Upper lobe of right lung (tissue), 1 donor: ENCODE measurements at regions not wholly inside any gene's neighbourhood (a gene's known extent, or its start where the extent isn't known, plus 50 kb on each side); places are given as distances from the start of the nearest gene placed in this dataset.

ENCODE experiments used
- ATAC-seq: fragments of 200-7000 bp; cut with Tn5 transposase; one replicate; pipeline ENCODE4 v1.9.1; 2020; ENCODE audit warnings: mild to moderate bottlenecking, moderate library complexity
- DNase-seq: peaks from one replicate; pipeline ENCODE4 v3.0.0-alpha.2; 2020
- H3K27ac ChIP-seq: fragments of 200-600 bp; one replicate; pipeline ENCODE4 v1.8.0; 2022
- H3K27me3 ChIP-seq: fragments of 200-600 bp; one replicate; pipeline ENCODE4 v1.8.0; 2022; ENCODE audit warnings: mild to moderate bottlenecking
- H3K36me3 ChIP-seq: fragments of 200-600 bp; one replicate; pipeline ENCODE4 v1.8.0; 2022
- H3K4me1 ChIP-seq: fragments of 200-600 bp; one replicate; pipeline ENCODE4 v1.8.0; 2022
- H3K4me3 ChIP-seq: fragments of 200-600 bp; one replicate; pipeline ENCODE4 v1.8.0; 2022; ENCODE audit warnings: mild to moderate bottlenecking
- H3K9me3 ChIP-seq: fragments of 200-600 bp; one replicate; pipeline ENCODE4 v1.8.0; 2022
- intact Hi-C: fragments of 100-400 bp; cut with DNase I; formaldehyde crosslinking; loops from one replicate; pipeline ENCODE4 v1.11.0; 2022
- TF ChIP-seq, protein P1 (sequence below): fragments of 200-600 bp; IDR thresholded peaks from one replicate; pipeline ENCODE4 v1.8.0; 2022; ENCODE audit warnings: antibody characterized with exemption
- donor health status: DM: no; HTN: yes; CAD: no; lungs with severe emphysema.

GRCh38 chr10:111539246-111539645 lies 462.4 kb downstream of the ADRA2A start:
- H3K4me1 ChIP-seq = no peaks in the 10 kb centered on the region
- TF ChIP-seq, protein P1, sequence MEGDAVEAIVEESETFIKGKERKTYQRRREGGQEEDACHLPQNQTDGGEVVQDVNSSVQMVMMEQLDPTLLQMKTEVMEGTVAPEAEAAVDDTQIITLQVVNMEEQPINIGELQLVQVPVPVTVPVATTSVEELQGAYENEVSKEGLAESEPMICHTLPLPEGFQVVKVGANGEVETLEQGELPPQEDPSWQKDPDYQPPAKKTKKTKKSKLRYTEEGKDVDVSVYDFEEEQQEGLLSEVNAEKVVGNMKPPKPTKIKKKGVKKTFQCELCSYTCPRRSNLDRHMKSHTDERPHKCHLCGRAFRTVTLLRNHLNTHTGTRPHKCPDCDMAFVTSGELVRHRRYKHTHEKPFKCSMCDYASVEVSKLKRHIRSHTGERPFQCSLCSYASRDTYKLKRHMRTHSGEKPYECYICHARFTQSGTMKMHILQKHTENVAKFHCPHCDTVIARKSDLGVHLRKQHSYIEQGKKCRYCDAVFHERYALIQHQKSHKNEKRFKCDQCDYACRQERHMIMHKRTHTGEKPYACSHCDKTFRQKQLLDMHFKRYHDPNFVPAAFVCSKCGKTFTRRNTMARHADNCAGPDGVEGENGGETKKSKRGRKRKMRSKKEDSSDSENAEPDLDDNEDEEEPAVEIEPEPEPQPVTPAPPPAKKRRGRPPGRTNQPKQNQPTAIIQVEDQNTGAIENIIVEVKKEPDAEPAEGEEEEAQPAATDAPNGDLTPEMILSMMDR = no peak

GRCh38 chr10:111543854-111544253 lies 467.0 kb downstream of the ADRA2A start:
- intact Hi-C loops = no loop called here
- DNase-seq = no peak
- H3K27ac ChIP-seq = no peak overlapping the region
- no peaks in the 10 kb centered on the region for H3K4me1 ChIP-seq
- ATAC-seq = no peak
- H3K36me3 ChIP-seq = no peaks in the 10 kb centered on the region
- no peaks in the 10 kb centered on the region for H3K27me3 ChIP-seq
- no peaks in the 10 kb centered on the region for H3K9me3 ChIP-seq
- no peak overlapping the region for H3K4me3 ChIP-seq
- TF ChIP-seq, protein P1 = no peak

More at GRCh38 chr10:111539246-111539645, 462.4 kb downstream of the ADRA2A start:
- Histone ChIP-seq H3K4me3 (no peak overlapping the region), H3K9me3 (no peaks in the 10 kb centered on the region), H3K36me3 (no peaks in the 10 kb centered on the region), H3K27me3 (no peaks in the 10 kb centered on the region), H3K27ac (no peak overlapping the region)
- intact Hi-C loops = no loop called here
- ATAC-seq (no peak), DNase-seq (no peak)

GRCh38 chr10:111545861-111546605 lies 469.2 kb downstream of the ADRA2A start:
- no peaks in the 10 kb centered on the region for H3K9me3 ChIP-seq
- no peak for DNase-seq
- H3K4me1 ChIP-seq = no peaks in the 10 kb centered on the region
- intact Hi-C loops = no loop called here
- H3K27me3 ChIP-seq = no peaks in the 10 kb centered on the region
- TF ChIP-seq, protein P1 = no peak
- no peaks in the 10 kb centered on the region for H3K36me3 ChIP-seq
- no peak for ATAC-seq
- no peak overlapping the region for H3K4me3 ChIP-seq
- no peak overlapping the region for H3K27ac ChIP-seq

DNA sequence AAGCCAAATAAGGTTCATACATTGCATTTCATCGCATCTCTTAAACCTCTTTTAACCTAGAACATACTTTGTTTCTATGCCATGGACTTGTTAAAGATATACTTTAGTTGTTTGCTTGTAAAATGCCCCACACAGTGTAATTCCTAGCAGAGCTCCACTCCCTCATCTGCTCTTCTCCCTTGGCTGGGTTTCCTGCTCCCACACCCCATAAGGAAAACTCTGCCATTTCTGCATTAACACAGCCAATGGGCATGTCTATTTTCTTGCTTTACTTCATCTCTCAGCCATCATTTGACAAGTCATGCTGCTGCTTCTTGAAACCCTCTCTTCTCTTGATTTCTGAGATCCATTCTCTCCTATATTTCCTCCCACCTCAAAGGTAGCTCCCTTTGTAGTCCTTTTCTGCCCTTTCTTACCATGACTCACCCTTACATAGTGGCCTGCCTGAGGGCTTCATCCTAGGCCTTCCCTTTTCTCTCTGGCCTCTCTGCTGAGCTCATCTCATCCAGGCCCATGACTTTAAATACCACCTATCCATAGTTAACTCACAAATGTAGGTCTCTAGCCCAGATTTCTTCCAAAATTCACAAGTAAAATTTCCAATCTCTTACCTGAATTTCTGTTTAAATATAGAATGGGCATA lies 471.4 kb downstream of the ADRA2A start:
- ATAC-seq (no peak), DNase-seq (no peak)
- no peaks in the 10 kb centered on the region for H3K9me3 ChIP-seq
- H3K27ac ChIP-seq = no peak overlapping the region
- TF ChIP-seq, protein P1 = no peak
- H3K27me3 ChIP-seq = no peaks in the 10 kb centered on the region
- intact Hi-C loops = no loop called here
- H3K4me3 ChIP-seq = no peak overlapping the region
- H3K36me3 ChIP-seq = no peaks in the 10 kb centered on the region
- no peaks in the 10 kb centered on the region for H3K4me1 ChIP-seq

- intact Hi-C loops = no loop called here
- no peak for ATAC-seq
Measured at GRCh38 chr10:111551001-111551400, 474.2 kb downstream of the ADRA2A start.

More at GRCh38 chr10:111551001-111551400, 474.2 kb downstream of the ADRA2A start:
- Histone ChIP-seq H3K4me3 (no peak overlapping the region), H3K27ac (no peak overlapping the region), H3K27me3 (no peaks in the 10 kb centered on the region), H3K36me3 (no peaks in the 10 kb centered on the region), H3K4me1 (no peaks in the 10 kb centered on the region), H3K9me3 (no peaks in the 10 kb centered on the region)
- DNase-seq = no peak
- TF ChIP-seq, protein P1 = no peak
